ENCODE measurements at regions not wholly inside any gene's neighbourhood (a gene's known extent, or its start where the extent isn't known, plus 50 kb on each side); places are given as distances from the start of the nearest gene placed in this dataset.

DNA sequence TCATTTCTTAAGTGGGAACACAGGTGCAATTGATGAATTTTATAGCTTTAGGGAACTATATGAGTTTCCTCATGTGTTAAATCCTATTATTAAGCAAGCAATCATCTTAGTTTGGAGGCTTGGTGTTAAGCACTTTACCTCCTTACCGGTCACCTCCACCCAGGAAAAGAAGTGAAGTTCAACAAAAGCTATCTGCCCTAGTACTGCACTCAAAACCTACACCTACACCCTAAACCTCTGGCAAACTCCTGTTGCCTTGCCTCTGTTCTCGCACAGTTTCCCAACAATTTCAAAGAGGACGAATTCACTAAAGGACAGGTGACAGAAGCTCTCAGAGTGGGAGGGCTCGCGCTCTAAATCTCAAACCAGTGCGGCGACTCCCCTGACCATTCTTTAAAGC lies 85.7 kb upstream of the TENT5D start:
- H3K4me3 ChIP-seq (ENCODE audit: insufficient read length, low read depth) = peak overlapping the region; percentile 61
- H3K36me3 ChIP-seq (ENCODE audit: insufficient read depth, insufficient read length, low read length) = no peaks in the 10 kb centered on the region
- no peaks in the 10 kb centered on the region for H3K9me3 ChIP-seq (ENCODE audit: insufficient read depth, low read length)
- no peak for DNase-seq (ENCODE audit: low read depth, low spot score)
- no peak for TF ChIP-seq YY1 (IDR thresholded peaks at IDR 0.05; ENCODE audit: insufficient read depth, insufficient read length)
- TF ChIP-seq SUZ12 (IDR thresholded peaks at IDR 0.05; ENCODE audit: extremely low read depth, insufficient read depth, insufficient read length) = no peak
- no peak for TF ChIP-seq ZNF274 (IDR thresholded peaks at IDR 0.05; ENCODE audit: low read depth, low read length)
- H3K9ac ChIP-seq (ENCODE audit: insufficient read length, low read depth) = peak overlapping the region; percentile 76
- H3K4me1 ChIP-seq (ENCODE audit: insufficient read depth, insufficient read length) = no peaks in the 10 kb centered on the region
- no peaks in the 10 kb centered on the region for H3K27me3 ChIP-seq (ENCODE audit: insufficient read depth, insufficient read length)

DNA sequence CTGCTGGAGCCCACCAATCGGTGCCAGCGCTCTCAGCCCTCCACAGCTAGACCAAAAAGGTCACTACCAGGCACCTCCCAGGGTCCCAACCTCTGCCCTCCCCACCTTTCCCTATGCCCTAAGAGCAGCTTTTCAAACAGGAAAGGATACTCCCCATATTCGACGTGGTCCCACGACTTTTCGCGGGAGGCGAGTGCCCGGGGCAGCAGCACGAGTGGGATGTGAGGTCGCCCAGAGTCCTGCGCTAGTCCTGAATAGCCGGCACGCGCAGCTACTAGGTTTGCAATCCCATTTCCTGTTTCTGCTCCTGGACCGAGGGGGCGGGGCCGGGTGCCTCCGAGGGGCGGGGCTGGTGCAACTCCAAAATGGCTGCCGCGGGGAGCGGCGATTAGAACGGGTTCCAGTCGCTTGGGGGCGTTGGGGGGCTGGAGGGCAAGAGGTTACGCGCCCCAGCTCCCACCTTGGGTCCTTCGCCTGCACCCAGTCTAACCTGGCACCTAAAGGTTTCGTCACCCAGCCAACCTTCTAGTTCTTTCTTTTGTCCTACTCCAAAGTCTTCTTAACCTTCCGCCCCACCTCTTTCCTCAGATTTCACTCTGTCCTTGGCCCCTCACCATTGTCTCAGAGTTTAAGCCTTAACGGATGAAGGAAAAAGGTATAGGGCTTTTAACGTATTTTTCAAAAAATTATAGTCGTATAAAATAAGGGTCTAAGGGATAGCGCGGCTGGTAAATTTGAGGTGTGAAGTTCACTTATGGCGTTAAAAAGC lies 85.0 kb upstream of the TENT5D start:
- Histone ChIP-seq H3K4me3 (ENCODE audit: insufficient read length, low read depth) (peak overlapping the region; percentile 61), H3K9me3 (ENCODE audit: insufficient read depth, low read length) (no peaks in the 10 kb centered on the region), H3K4me1 (ENCODE audit: insufficient read depth, insufficient read length) (no peaks in the 10 kb centered on the region), H3K36me3 (ENCODE audit: insufficient read depth, insufficient read length, low read length) (no peaks in the 10 kb centered on the region), H3K9ac (ENCODE audit: insufficient read length, low read depth) (peak overlapping the region; percentile 76), H3K27me3 (ENCODE audit: insufficient read depth, insufficient read length) (no peaks in the 10 kb centered on the region)
- TF ChIP-seq YY1 (IDR thresholded peaks at IDR 0.05; ENCODE audit: insufficient read depth, insufficient read length) (peak; percentile 68), ZNF274 (IDR thresholded peaks at IDR 0.05; ENCODE audit: low read depth, low read length) (no peak)
- DNase-seq (ENCODE audit: low read depth, low spot score) = peak; percentile 56

DNA sequence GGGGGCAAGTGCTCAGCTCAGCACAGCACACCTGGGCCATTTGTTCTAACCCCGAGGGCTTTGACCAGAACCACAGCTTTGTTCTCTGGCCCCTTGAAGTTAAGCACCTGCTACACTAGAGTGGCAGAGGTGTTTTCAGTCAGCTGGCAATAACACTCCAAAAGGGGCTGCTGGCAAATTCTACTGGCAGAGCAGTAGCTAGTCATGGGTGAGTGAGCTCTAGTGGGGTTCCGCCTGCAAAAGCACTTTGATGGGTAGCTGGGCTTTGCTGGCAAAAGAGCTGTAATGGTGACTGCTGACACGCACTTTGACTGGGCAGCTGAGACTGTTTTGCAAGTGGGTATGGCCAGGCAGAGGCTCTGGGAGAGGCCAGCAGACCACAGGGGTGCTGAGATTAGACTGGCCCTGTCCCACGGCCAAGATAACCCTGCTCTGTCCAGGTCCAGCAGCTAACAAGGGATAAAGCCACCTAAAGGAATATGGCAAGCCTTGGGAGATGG lies 65.2 kb upstream of the TENT5D start:
- TF ChIP-seq YY1 (IDR thresholded peaks at IDR 0.05; ENCODE audit: insufficient read depth, insufficient read length) = no peak
- no peak for TF ChIP-seq SUZ12 (IDR thresholded peaks at IDR 0.05; ENCODE audit: extremely low read depth, insufficient read depth, insufficient read length)
- no peak for TF ChIP-seq ZNF274 (IDR thresholded peaks at IDR 0.05; ENCODE audit: low read depth, low read length)
- Histone ChIP-seq H3K36me3 (ENCODE audit: insufficient read depth, insufficient read length, low read length) (no peaks in the 10 kb centered on the region), H3K4me3 (ENCODE audit: insufficient read length, low read depth) (no peak overlapping the region), H3K9ac (ENCODE audit: insufficient read length, low read depth) (no peak overlapping the region), H3K9me3 (ENCODE audit: insufficient read depth, low read length) (no peaks in the 10 kb centered on the region), H3K4me1 (ENCODE audit: insufficient read depth, insufficient read length) (no peaks in the 10 kb centered on the region), H3K27me3 (ENCODE audit: insufficient read depth, insufficient read length) (no peaks in the 10 kb centered on the region)
- DNase-seq (ENCODE audit: low read depth, low spot score) = no peak
